ENCODE measurements at regions not wholly inside any gene's neighbourhood (a gene's known extent, or its start where the extent isn't known, plus 50 kb on each side); places are given as distances from the start of the nearest gene placed in this dataset.

DNA sequence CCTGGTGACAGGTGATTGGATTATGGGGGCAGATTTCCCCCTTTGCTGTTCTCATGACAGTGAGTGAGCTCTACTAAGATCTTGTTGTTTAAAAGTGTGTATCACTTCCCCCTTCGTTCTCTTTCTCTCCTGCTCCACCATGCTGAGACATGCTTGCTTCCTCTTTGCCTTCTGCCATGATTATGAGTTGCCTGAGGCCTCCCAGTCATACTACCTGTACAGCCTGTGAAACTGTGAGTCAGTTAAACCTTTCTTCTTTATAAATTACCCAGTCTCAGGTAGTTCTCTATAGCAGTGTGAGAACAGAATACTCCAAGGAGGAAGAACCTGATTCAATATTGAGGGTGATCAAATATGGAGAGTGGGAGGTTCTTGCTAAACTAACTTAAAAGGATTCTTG lies 724.9 kb downstream of the DOK5 start:
- 56% methylated on average over 1 of the region's 1 CpG for WGBS (ENCODE audit: insufficient coverage, low coverage, low lambda C conversion rate, missing lambda C conversion rate)
- intact Hi-C loops (cut with DNase I): no loop called here

DNA sequence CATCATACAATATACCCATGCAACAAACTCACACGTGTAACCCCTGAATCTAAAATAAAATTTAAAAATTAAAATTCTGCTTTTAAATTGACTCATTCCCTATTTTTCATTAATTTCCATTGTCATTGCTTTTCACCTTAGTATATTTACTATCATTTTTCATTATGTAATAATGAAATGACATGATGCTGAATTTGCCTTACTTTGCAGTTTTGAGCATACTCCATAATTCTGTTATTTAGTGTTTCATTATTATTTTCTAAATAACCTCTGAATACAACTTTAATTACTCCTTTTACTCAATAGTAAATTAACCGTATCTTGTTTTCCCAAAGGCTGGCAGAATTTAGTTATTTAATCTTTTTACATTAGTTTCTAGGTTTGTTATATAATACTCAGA lies 719.6 kb downstream of the DOK5 start:
- no peak for ATAC-seq

More for the DNA sequence above, 724.9 kb downstream of the DOK5 start:
- no peak overlapping the region for H3K27ac ChIP-seq
- no peaks in the 10 kb centered on the region for H3K27me3 ChIP-seq
- H3K4me1 ChIP-seq: no peaks in the 10 kb centered on the region
- H3K9me3 ChIP-seq: no peaks in the 10 kb centered on the region
- H3K4me3 ChIP-seq: no peak overlapping the region
- DNase-seq (no peak), ATAC-seq (no peak)
- TF ChIP-seq POLR2A (IDR thresholded peaks at IDR 0.05): no peak
- TF ChIP-seq, protein P1, sequence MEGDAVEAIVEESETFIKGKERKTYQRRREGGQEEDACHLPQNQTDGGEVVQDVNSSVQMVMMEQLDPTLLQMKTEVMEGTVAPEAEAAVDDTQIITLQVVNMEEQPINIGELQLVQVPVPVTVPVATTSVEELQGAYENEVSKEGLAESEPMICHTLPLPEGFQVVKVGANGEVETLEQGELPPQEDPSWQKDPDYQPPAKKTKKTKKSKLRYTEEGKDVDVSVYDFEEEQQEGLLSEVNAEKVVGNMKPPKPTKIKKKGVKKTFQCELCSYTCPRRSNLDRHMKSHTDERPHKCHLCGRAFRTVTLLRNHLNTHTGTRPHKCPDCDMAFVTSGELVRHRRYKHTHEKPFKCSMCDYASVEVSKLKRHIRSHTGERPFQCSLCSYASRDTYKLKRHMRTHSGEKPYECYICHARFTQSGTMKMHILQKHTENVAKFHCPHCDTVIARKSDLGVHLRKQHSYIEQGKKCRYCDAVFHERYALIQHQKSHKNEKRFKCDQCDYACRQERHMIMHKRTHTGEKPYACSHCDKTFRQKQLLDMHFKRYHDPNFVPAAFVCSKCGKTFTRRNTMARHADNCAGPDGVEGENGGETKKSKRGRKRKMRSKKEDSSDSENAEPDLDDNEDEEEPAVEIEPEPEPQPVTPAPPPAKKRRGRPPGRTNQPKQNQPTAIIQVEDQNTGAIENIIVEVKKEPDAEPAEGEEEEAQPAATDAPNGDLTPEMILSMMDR (IDR thresholded peaks at IDR 0.05): no peak
- no peaks in the 10 kb centered on the region for H3K36me3 ChIP-seq

DNA sequence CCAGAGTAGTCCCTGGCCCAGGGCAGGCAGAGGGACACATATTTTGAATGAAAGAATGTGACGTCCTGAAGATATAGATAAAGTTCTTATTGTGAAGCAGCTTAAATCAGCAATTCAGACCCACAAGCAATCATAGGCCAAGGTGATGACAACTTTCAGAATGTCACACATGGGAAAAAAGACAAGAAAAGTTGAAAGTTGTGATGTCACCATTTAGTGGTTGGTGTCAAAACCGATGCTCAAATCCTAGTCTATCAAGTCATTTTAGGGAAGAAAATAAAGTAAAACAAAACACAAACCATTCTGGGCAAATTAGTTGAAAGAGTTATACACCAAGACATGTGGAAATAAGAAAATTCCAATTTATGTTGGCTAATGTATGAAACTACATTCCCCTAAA lies 710.8 kb downstream of the DOK5 start:
- Histone ChIP-seq H3K27me3 (no peaks in the 10 kb centered on the region), H3K4me3 (no peak overlapping the region), H3K9me3 (no peaks in the 10 kb centered on the region), H3K27ac (no peak overlapping the region), H3K36me3 (no peaks in the 10 kb centered on the region), H3K4me1 (no peaks in the 10 kb centered on the region)
- TF ChIP-seq, protein P1 (IDR thresholded peaks at IDR 0.05): no peak
- no peak for TF ChIP-seq POLR2A (IDR thresholded peaks at IDR 0.05)
- ATAC-seq (no peak), DNase-seq (no peak)
- 66% methylated on average over 2 of the region's 2 CpGs for whole genome bisulfite sequencing (ENCODE audit: insufficient coverage, low coverage, low lambda C conversion rate, missing lambda C conversion rate)
- intact Hi-C loops (cut with DNase I): no loop called here

More for the DNA sequence above, 719.6 kb downstream of the DOK5 start:
- Histone ChIP-seq H3K36me3 (no peaks in the 10 kb centered on the region), H3K27ac (no peak overlapping the region), H3K4me3 (no peak overlapping the region), H3K9me3 (no peaks in the 10 kb centered on the region), H3K27me3 (no peaks in the 10 kb centered on the region), H3K4me1 (no peaks in the 10 kb centered on the region)
- no peak for TF ChIP-seq POLR2A (IDR thresholded peaks at IDR 0.05)
- TF ChIP-seq, protein P1 (IDR thresholded peaks at IDR 0.05): no peak
- no peak for DNase-seq
- intact Hi-C loops (cut with DNase I): no loop called here
- 51% methylated on average over 2 of the region's 2 CpGs for WGBS (ENCODE audit: insufficient coverage, low coverage, low lambda C conversion rate, missing lambda C conversion rate)

DNA sequence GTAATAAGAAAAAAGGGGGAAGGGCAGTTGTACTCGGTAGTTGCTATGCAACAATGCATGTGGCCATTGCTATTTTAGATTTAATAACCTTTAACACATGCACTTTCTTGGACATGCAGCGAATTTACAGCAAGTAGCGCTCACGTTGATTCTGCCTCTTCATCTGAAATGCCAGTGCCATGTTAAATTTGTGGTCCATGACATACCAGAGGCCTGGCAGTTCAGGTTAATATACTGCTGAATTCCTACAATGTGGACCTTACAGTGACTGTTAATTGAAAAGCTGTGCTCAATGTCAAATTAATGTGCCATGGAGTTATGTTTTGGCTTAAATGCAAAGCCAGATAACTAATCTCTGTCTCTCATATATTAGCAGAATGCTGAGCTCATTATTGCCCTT lies 699.7 kb downstream of the DOK5 start:
- Histone ChIP-seq H3K27ac (no peak overlapping the region), H3K4me3 (no peak overlapping the region), H3K36me3 (no peaks in the 10 kb centered on the region), H3K9me3 (no peaks in the 10 kb centered on the region), H3K4me1 (peaks cover 0 to 21% (median 2%) of the 10 kb centered on the region in 4 donors), H3K27me3 (no peaks in the 10 kb centered on the region)
- WGBS (ENCODE audit: insufficient coverage, low coverage, low lambda C conversion rate, missing lambda C conversion rate): 87% methylated on average over 4 of the region's 4 CpGs
- DNase-seq (no peak), ATAC-seq (no peak)
- intact Hi-C loops (cut with DNase I): no loop called here
- TF ChIP-seq, protein P1 (IDR thresholded peaks at IDR 0.05): no peak
- TF ChIP-seq POLR2A (IDR thresholded peaks at IDR 0.05): no peak

DNA sequence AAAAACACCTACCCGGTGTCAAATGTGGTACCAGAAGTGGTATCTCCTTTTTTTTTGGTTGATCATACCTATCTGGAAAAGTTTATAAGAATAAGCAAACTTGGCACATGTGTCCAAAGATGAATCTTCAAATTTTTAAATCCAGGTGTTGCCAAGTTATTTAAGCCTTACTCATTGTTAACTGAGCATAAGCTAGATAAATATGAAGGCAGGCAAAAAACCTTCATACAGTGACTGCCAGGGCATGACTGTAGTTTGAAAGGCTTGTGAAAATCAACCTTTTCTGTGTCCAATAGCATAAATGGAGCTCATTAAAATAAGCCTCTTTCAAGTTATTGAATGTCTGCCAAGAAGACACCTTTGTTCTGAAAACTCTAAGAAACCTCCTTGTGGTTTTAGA lies 699.2 kb downstream of the DOK5 start:
- Histone ChIP-seq H3K27ac (no peak overlapping the region), H3K27me3 (no peaks in the 10 kb centered on the region), H3K9me3 (no peaks in the 10 kb centered on the region), H3K4me3 (no peak overlapping the region), H3K4me1 (peaks cover 0 to 21% (median 2%) of the 10 kb centered on the region in 4 donors), H3K36me3 (no peaks in the 10 kb centered on the region)
- ATAC-seq (no peak), DNase-seq (no peak)
- intact Hi-C loops (cut with DNase I): no loop called here
- TF ChIP-seq POLR2A (IDR thresholded peaks at IDR 0.05): no peak
- TF ChIP-seq, protein P1 (IDR thresholded peaks at IDR 0.05): no peak
- 50% methylated on average over 1 of the region's 1 CpG for WGBS (ENCODE audit: insufficient coverage, low coverage, low lambda C conversion rate, missing lambda C conversion rate)
